Colonic mucosa (tissue), 4 donors: ENCODE measurements at regions not wholly inside any gene's neighbourhood (a gene's known extent, or its start where the extent isn't known, plus 50 kb on each side); places are given as distances from the start of the nearest gene placed in this dataset.

ENCODE experiments used
- DNase-seq: peaks from one replicate; pipeline ENCODE4 v3.0.0-alpha.2; 2020
- H3K27ac ChIP-seq: fragments of 200-600 bp; one replicate; pipeline ENCODE4 v1.8.0; 2021
- H3K27me3 ChIP-seq: fragments of 200-600 bp; one replicate; pipeline ENCODE4 v1.8.0; 2021
- H3K36me3 ChIP-seq: fragments of 200-600 bp; one replicate; pipeline ENCODE4 v1.8.0; 2021
- H3K4me1 ChIP-seq: fragments of 200-600 bp; one replicate; pipeline ENCODE4 v1.8.0; 2021; ENCODE audit warnings: mild to moderate bottlenecking
- H3K4me3 ChIP-seq: fragments of 200-600 bp; one replicate; pipeline ENCODE4 v1.8.0; 2021
- H3K9ac ChIP-seq, 2 donors: one replicate each; pipeline ENCODE4 v1.7.0; 2013; ENCODE audit warnings: control low read depth in 2 of 2, low read depth in 2 of 2, low read length in 2 of 2
- H3K9me3 ChIP-seq: fragments of 200-600 bp; one replicate; pipeline ENCODE4 v1.8.0; 2021
- CTCF ChIP-seq: fragments of 200-600 bp; IDR thresholded peaks from one replicate; pipeline ENCODE4 v1.8.0; 2022; ENCODE audit warnings: antibody characterized with exemption, mild to moderate bottlenecking
- intact Hi-C: fragments of 100-400 bp; cut with DNase I; formaldehyde crosslinking; loops from one replicate; pipeline ENCODE4 v1.14.1; 2022
- donor health status: healthy.
- donor health status: DM: no; HTN: no; CAD: no.
- donor health status: DM: no; HTN: no; CAD: no.

GRCh38 chr1:229209386-229209785 lies 61.5 kb upstream of the RAB4A start:
- no peak overlapping the region for H3K4me3 ChIP-seq
- no peaks in the 10 kb centered on the region for H3K36me3 ChIP-seq
- TF ChIP-seq CTCF: no peak
- no peaks in the 10 kb centered on the region for H3K27me3 ChIP-seq
- H3K4me1 ChIP-seq: no peaks in the 10 kb centered on the region
- no peak overlapping the region for H3K9ac ChIP-seq
- no peak overlapping the region for H3K27ac ChIP-seq
- no peak for DNase-seq
- no peaks in the 10 kb centered on the region for H3K9me3 ChIP-seq
- intact Hi-C loops: no loop called here

GRCh38 chr1:229209816-229210215 lies 61.1 kb upstream of the RAB4A start:
- Histone ChIP-seq H3K27ac (no peak overlapping the region), H3K27me3 (no peaks in the 10 kb centered on the region), H3K9me3 (no peaks in the 10 kb centered on the region), H3K9ac (no peak overlapping the region), H3K36me3 (no peaks in the 10 kb centered on the region), H3K4me1 (no peaks in the 10 kb centered on the region), H3K4me3 (no peak overlapping the region)
- intact Hi-C loops: no loop called here
- TF ChIP-seq CTCF: no peak
- no peak for DNase-seq

- intact Hi-C loops: no loop called here
- no peak overlapping the region for H3K27ac ChIP-seq
- H3K36me3 ChIP-seq: no peaks in the 10 kb centered on the region
- TF ChIP-seq CTCF: no peak
- H3K9ac ChIP-seq: no peak overlapping the region
- no peaks in the 10 kb centered on the region for H3K9me3 ChIP-seq
- H3K4me1 ChIP-seq: no peaks in the 10 kb centered on the region
- no peaks in the 10 kb centered on the region for H3K27me3 ChIP-seq
- H3K4me3 ChIP-seq: no peak overlapping the region
- DNase-seq: no peak
These were observed 60.1 kb upstream of the RAB4A start for GRCh38 chr1:229210844-229211243.

- DNase-seq: no peak
- intact Hi-C loops: no loop called here
- no peak overlapping the region for H3K27ac ChIP-seq
These were observed 57.1 kb upstream of the RAB4A start for GRCh38 chr1:229213797-229214196.

GRCh38 chr1:229217716-229218115 lies 53.2 kb upstream of the RAB4A start:
- H3K4me3 ChIP-seq: no peak overlapping the region
- H3K27me3 ChIP-seq: no peaks in the 10 kb centered on the region
- no peak for TF ChIP-seq CTCF
- intact Hi-C loops: no loop called here
- no peaks in the 10 kb centered on the region for H3K9me3 ChIP-seq
- no peaks in the 10 kb centered on the region for H3K4me1 ChIP-seq
- H3K9ac ChIP-seq: no peak overlapping the region
- H3K27ac ChIP-seq: no peak overlapping the region
- no peaks in the 10 kb centered on the region for H3K36me3 ChIP-seq
- DNase-seq: no peak

More at GRCh38 chr1:229213797-229214196, 57.1 kb upstream of the RAB4A start:
- Histone ChIP-seq H3K36me3 (no peaks in the 10 kb centered on the region), H3K4me3 (no peak overlapping the region), H3K9ac (no peak overlapping the region), H3K9me3 (no peaks in the 10 kb centered on the region), H3K27me3 (no peaks in the 10 kb centered on the region), H3K4me1 (no peaks in the 10 kb centered on the region)
- TF ChIP-seq CTCF: no peak

- no peak overlapping the region for H3K9ac ChIP-seq
- no peaks in the 10 kb centered on the region for H3K9me3 ChIP-seq
- TF ChIP-seq CTCF: no peak
- H3K4me3 ChIP-seq: no peak overlapping the region
- H3K4me1 ChIP-seq: no peaks in the 10 kb centered on the region
- no peak for DNase-seq
- intact Hi-C loops: no loop called here
- H3K27ac ChIP-seq: no peak overlapping the region
- no peaks in the 10 kb centered on the region for H3K36me3 ChIP-seq
- no peaks in the 10 kb centered on the region for H3K27me3 ChIP-seq
These were observed 52.3 kb upstream of the RAB4A start for GRCh38 chr1:229218612-229219025.
